Natural killer cell (primary cell): ENCODE measurements at regions not wholly inside any gene's neighbourhood (a gene's known extent, or its start where the extent isn't known, plus 50 kb on each side); places are given as distances from the start of the nearest gene placed in this dataset.

Source experiments
- ATAC-seq, 3 donors: fragments of 150-1000 bp in 2 of 3; fragments of 200-7000 bp in 1 of 3; cut with Tn5 transposase; 1 replicate in 1 of 3; 2 replicates in 2 of 3; pipeline ENCODE4 v1.10.0; 2021; ENCODE audit warnings: mild to moderate bottlenecking in 2 of 3, moderate library complexity in 2 of 3
- DNase-seq, 2 donors: peaks; one replicate each; pipeline versions ENCODE4 v3.0.0 to v3.0.0-alpha.2; 2013 to 2021; ENCODE audit warnings: mixed read lengths in 1 of 2
- H3K27ac ChIP-seq: one replicate; pipeline ENCODE4 v1.5.1; 2013; ENCODE audit warnings: mild to moderate bottlenecking, low read length
- H3K27me3 ChIP-seq: one replicate; pipeline ENCODE4 v1.6.1; 2013; ENCODE audit warnings: low read length; ENCODE audit not compliant: control insufficient read depth, insufficient read depth
- H3K36me3 ChIP-seq: one replicate; pipeline ENCODE4 v1.6.1; 2013; ENCODE audit warnings: low read length; ENCODE audit not compliant: control insufficient read depth, insufficient read depth
- H3K4me1 ChIP-seq: one replicate; pipeline ENCODE4 v1.6.1; 2013; ENCODE audit warnings: low read length; ENCODE audit not compliant: control insufficient read depth, insufficient read depth
- H3K4me3 ChIP-seq: one replicate; pipeline ENCODE4 v1.5.1; 2013; ENCODE audit warnings: low read length
- H3K9me3 ChIP-seq: one replicate; pipeline ENCODE4 v1.6.1; 2013; ENCODE audit warnings: low read length; ENCODE audit not compliant: control insufficient read depth, insufficient read depth
- H3K27ac Mint-ChIP-seq, 2 donors: one replicate each; pipeline ENCODE4 v1.8.0; 2022; ENCODE audit warnings: mild to moderate bottlenecking in 2 of 2, mixed read lengths in 2 of 2, moderate library complexity in 1 of 2
- H3K27me3 Mint-ChIP-seq, 2 donors: one replicate each; pipeline ENCODE4 v1.8.0; 2022; ENCODE audit warnings: low read depth in 2 of 2, mixed read lengths in 2 of 2
- H3K36me3 Mint-ChIP-seq: one replicate; pipeline ENCODE4 v1.8.0; 2022; ENCODE audit warnings: mixed read lengths
- H3K4me1 Mint-ChIP-seq, 2 donors: one replicate each; pipeline ENCODE4 v1.8.0; 2022; ENCODE audit warnings: mixed read lengths in 2 of 2
- H3K4me3 Mint-ChIP-seq: one replicate; pipeline ENCODE4 v1.8.0; 2022; ENCODE audit warnings: mild to moderate bottlenecking, moderate library complexity, mixed read lengths
- H3K9me3 Mint-ChIP-seq, 2 donors: one replicate each; pipeline ENCODE4 v1.8.0; 2022; ENCODE audit warnings: mixed read lengths in 2 of 2
- WGBS: methylation state at CpG from one replicate; pipeline ENCODE4 v1.1.7; 2013; ENCODE audit warnings: missing lambda C conversion rate; ENCODE audit not compliant: insufficient coverage; 5-methylcytosine and 5-hydroxymethylcytosine counted together
- intact Hi-C: fragments of 100-400 bp; cut with micrococcal nuclease; formaldehyde crosslinking; loops from one replicate; pipeline ENCODE4 v1.14.2; 2022
- TF ChIP-seq, protein P1 (sequence below): fragments of 200-600 bp; IDR thresholded peaks from one replicate; pipeline ENCODE4 v1.8.0; 2022; ENCODE audit warnings: antibody characterized with exemption

DNA sequence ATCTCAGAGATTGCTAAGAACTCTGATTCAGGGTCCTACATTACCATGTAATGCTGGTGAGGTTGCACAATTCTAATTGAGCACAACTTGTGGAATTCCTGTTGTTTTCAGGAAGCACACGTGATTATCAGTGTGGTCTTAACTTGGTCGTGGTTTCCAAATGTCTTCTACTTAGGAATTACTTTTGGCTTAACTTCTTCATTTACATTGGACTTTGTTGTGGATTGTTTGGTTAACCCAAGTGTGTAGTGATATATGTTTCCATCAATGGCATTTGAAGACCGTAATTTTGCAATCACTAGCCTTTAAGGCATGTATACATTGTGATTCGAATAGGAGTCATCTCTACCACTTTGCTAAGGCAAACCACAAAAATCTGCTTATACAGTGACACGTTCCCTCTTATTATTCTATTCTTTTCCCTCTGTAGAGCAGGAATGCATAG, 373.3 kb downstream of the IRS1 start:
- Mint-ChIP-seq H3K27me3 (peaks cover 0 to 2% of the 10 kb centered on the region in 2 donors), H3K9me3 (no peaks in the 10 kb centered on the region), H3K27ac (no peak overlapping the region), H3K36me3 (no peaks in the 10 kb centered on the region), H3K4me3 (no peak overlapping the region), H3K4me1 (peaks cover 9% of the 10 kb centered on the region in 2 donors)
- TF ChIP-seq, protein P1, sequence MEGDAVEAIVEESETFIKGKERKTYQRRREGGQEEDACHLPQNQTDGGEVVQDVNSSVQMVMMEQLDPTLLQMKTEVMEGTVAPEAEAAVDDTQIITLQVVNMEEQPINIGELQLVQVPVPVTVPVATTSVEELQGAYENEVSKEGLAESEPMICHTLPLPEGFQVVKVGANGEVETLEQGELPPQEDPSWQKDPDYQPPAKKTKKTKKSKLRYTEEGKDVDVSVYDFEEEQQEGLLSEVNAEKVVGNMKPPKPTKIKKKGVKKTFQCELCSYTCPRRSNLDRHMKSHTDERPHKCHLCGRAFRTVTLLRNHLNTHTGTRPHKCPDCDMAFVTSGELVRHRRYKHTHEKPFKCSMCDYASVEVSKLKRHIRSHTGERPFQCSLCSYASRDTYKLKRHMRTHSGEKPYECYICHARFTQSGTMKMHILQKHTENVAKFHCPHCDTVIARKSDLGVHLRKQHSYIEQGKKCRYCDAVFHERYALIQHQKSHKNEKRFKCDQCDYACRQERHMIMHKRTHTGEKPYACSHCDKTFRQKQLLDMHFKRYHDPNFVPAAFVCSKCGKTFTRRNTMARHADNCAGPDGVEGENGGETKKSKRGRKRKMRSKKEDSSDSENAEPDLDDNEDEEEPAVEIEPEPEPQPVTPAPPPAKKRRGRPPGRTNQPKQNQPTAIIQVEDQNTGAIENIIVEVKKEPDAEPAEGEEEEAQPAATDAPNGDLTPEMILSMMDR = no peak
- Histone ChIP-seq H3K9me3 (no peaks in the 10 kb centered on the region), H3K27ac (no peak overlapping the region), H3K27me3 (no peaks in the 10 kb centered on the region), H3K4me1 (peaks cover 5% of the 10 kb centered on the region), H3K4me3 (no peak overlapping the region), H3K36me3 (no peaks in the 10 kb centered on the region)
- intact Hi-C loops = no loop called here
- DNase-seq (no peak), ATAC-seq (no peak)
- WGBS = 60% methylated on average over 1 of the region's 5 CpGs

DNA sequence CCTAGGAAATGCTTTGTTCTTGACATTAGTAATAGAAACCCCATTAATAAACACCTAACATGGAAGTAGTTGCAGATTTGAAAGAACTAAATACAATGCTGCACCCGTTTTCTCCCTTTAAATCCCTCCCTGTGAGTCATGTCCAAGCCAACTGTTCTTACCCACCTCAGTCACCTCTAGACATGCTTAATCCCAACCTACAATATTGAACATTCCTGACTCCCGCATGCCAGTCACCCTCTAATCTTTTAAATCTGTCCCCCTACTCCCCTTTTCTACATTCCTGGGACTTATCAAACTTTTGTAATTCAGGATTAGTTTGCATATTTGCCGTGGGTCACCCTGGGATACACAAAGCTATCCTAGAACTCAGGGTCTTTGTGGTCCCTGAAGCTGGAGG, 374.6 kb downstream of the IRS1 start:
- TF ChIP-seq, protein P1 = no peak
- intact Hi-C loops = no loop called here
- ATAC-seq (no peak), DNase-seq (no peak)
- H3K4me3 ChIP-seq = no peak overlapping the region
- no peaks in the 10 kb centered on the region for H3K36me3 Mint-ChIP-seq
- no peaks in the 10 kb centered on the region for H3K9me3 Mint-ChIP-seq
- H3K27me3 Mint-ChIP-seq = peaks cover 0 to 2% of the 10 kb centered on the region in 2 donors
- H3K9me3 ChIP-seq = no peaks in the 10 kb centered on the region
- no peak overlapping the region for H3K27ac Mint-ChIP-seq
- no peaks in the 10 kb centered on the region for H3K27me3 ChIP-seq
- H3K4me1 Mint-ChIP-seq = peaks cover 9% of the 10 kb centered on the region in 2 donors
- WGBS = 86% methylated on average over 3 of the region's 3 CpGs
- no peak overlapping the region for H3K4me3 Mint-ChIP-seq
- no peak overlapping the region for H3K27ac ChIP-seq
- no peaks in the 10 kb centered on the region for H3K36me3 ChIP-seq
- H3K4me1 ChIP-seq = peaks cover 5% of the 10 kb centered on the region

DNA sequence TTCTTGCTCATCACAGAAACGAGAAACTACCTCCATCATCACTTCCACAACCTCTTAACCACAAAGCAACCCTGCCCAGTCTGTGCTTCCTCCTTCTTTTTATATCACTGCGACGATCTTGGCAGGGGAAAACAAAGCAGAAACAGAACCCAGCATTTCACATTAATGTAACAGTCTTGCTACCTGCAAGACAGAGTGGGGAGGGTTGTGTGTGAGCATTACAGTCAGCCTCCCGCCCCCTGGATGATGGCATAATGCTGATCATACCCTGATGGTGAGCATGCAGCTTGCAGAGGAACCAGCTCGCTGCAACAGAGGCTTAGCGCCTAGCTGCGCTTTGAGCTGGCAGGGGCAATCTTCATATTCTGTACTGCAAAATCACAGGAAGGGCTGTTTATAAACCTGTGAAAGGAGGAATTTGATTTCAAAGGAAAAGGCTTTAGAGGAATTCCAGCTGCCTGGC, 376.1 kb downstream of the IRS1 start:
- Histone ChIP-seq H3K27ac (peak overlapping the region; percentile 9), H3K9me3 (no peaks in the 10 kb centered on the region), H3K4me1 (peaks cover 5% of the 10 kb centered on the region), H3K27me3 (no peaks in the 10 kb centered on the region), H3K4me3 (no peak overlapping the region), H3K36me3 (no peaks in the 10 kb centered on the region)
- intact Hi-C loops = no loop called here
- TF ChIP-seq, protein P1 = no peak
- ATAC-seq = peak; percentile 24 to 59 (median 58)
- H3K9me3 Mint-ChIP-seq = peaks cover 0 to 3% of the 10 kb centered on the region in 2 donors
- H3K4me3 Mint-ChIP-seq = peak overlapping the region; percentile 45
- under 1% methylated on average over 6 of the region's 7 CpGs for WGBS
- no peaks in the 10 kb centered on the region for H3K36me3 Mint-ChIP-seq
- H3K27ac Mint-ChIP-seq = peak overlapping the region in 1 of 2 donors; percentile 10
- peak in 1 of 2 donors; percentile 49 for DNase-seq
- peaks cover 0 to 2% of the 10 kb centered on the region in 2 donors for H3K27me3 Mint-ChIP-seq
- H3K4me1 Mint-ChIP-seq = peaks cover 9% of the 10 kb centered on the region in 2 donors

DNA sequence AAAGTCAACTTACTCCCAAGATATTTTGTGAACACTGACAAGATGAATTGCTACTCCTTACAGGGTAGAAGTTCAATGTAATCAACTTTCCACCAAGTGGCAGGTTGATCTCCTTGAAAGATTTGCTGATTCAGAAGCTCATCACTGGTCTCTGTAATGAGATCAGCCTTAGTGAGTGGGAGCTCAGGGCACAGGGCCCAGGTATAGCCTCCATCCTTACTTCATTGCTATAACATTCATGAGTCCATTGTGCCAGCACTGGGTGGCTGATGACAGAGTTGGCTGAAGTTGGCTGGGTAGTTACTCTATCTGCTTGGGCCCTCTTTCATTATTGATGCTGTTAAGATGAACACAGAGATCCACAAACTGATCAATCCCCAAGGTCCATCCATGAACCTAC, 379.0 kb downstream of the IRS1 start:
- H3K4me3 Mint-ChIP-seq = no peak overlapping the region
- H3K9me3 Mint-ChIP-seq = peaks cover 2 to 5% of the 10 kb centered on the region in 2 donors
- Histone ChIP-seq H3K36me3 (no peaks in the 10 kb centered on the region), H3K4me3 (no peak overlapping the region), H3K9me3 (no peaks in the 10 kb centered on the region), H3K27ac (no peak overlapping the region), H3K4me1 (peaks cover 5% of the 10 kb centered on the region), H3K27me3 (no peaks in the 10 kb centered on the region)
- DNase-seq (no peak), ATAC-seq (no peak)
- H3K27ac Mint-ChIP-seq = no peak overlapping the region
- H3K36me3 Mint-ChIP-seq = no peaks in the 10 kb centered on the region
- H3K27me3 Mint-ChIP-seq = peaks cover 0 to 2% of the 10 kb centered on the region in 2 donors
- TF ChIP-seq, protein P1 = no peak
- intact Hi-C loops = no loop called here
- H3K4me1 Mint-ChIP-seq = peaks cover 9% of the 10 kb centered on the region in 2 donors
